ENCODE measurements at regions not wholly inside any gene's neighbourhood (a gene's known extent, or its start where the extent isn't known, plus 50 kb on each side); places are given as distances from the start of the nearest gene placed in this dataset.

DNA sequence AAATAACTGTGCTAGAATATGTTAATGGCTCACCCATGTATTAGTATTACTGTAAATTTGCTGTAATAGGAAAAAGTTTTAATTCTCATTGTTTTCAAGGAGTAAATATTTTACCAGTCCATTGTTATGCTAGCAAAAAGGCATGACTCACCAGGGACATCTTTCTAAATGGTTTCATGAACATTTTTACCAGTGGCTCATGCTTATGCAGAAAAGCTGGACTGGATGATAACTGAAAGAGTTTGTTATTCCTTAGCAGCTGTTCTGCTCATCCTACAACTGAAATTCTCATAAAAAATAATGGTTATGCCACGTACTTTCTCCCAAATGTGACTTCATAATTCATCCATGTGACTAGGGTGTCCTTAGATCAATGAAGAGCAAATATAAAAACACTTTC lies 111.9 kb upstream of the PCDH18 start:
- peaks cover 32% of the 10 kb centered on the region for H3K4me1 Mint-ChIP-seq (ENCODE audit: low read depth, unreplicated experiment)
- H3K9me3 Mint-ChIP-seq (ENCODE audit: unreplicated experiment) = no peaks in the 10 kb centered on the region
- TF ChIP-seq, protein P1, sequence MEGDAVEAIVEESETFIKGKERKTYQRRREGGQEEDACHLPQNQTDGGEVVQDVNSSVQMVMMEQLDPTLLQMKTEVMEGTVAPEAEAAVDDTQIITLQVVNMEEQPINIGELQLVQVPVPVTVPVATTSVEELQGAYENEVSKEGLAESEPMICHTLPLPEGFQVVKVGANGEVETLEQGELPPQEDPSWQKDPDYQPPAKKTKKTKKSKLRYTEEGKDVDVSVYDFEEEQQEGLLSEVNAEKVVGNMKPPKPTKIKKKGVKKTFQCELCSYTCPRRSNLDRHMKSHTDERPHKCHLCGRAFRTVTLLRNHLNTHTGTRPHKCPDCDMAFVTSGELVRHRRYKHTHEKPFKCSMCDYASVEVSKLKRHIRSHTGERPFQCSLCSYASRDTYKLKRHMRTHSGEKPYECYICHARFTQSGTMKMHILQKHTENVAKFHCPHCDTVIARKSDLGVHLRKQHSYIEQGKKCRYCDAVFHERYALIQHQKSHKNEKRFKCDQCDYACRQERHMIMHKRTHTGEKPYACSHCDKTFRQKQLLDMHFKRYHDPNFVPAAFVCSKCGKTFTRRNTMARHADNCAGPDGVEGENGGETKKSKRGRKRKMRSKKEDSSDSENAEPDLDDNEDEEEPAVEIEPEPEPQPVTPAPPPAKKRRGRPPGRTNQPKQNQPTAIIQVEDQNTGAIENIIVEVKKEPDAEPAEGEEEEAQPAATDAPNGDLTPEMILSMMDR (IDR thresholded peaks at IDR 0.05; ENCODE audit: partially characterized antibody, unreplicated experiment) = no peak
- no peaks in the 10 kb centered on the region for H3K36me3 Mint-ChIP-seq (ENCODE audit: unreplicated experiment)
- H3K27ac Mint-ChIP-seq (ENCODE audit: unreplicated experiment) = no peak overlapping the region
- no peak overlapping the region for H3K4me3 Mint-ChIP-seq (ENCODE audit: unreplicated experiment)
- H3K27me3 Mint-ChIP-seq (ENCODE audit: unreplicated experiment) = no peaks in the 10 kb centered on the region
- DNase-seq = no peak

- Mint-ChIP-seq H3K27me3 (ENCODE audit: unreplicated experiment) (no peaks in the 10 kb centered on the region), H3K4me1 (ENCODE audit: low read depth, unreplicated experiment) (peaks cover 32% of the 10 kb centered on the region), H3K36me3 (ENCODE audit: unreplicated experiment) (no peaks in the 10 kb centered on the region), H3K9me3 (ENCODE audit: unreplicated experiment) (no peaks in the 10 kb centered on the region), H3K27ac (ENCODE audit: unreplicated experiment) (peak overlapping the region; percentile 76), H3K4me3 (ENCODE audit: unreplicated experiment) (peak overlapping the region; percentile 28)
- TF ChIP-seq, protein P1 (IDR thresholded peaks at IDR 0.05; ENCODE audit: partially characterized antibody, unreplicated experiment) = no peak
- DNase-seq = no peak
These were observed 109.2 kb upstream of the PCDH18 start for GRCh38 chr4:137641544-137641943.

DNA sequence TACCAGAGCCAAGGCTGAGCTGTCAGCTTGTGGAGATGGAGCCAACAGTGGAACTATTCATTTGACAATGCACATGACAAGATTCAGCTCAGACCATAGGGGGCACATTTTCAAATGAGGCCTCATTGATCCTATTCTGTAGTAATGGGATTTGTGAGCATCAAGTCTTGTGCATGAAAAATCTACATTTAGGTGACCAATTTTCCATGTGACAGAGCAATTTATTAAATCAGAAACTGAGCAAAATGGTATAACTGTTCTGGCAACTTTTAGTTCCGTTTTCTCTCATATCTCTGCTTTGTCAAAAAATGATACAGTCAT lies 108.5 kb upstream of the PCDH18 start:
- H3K4me1 Mint-ChIP-seq (ENCODE audit: low read depth, unreplicated experiment) = peaks cover 35% of the 10 kb centered on the region

DNA sequence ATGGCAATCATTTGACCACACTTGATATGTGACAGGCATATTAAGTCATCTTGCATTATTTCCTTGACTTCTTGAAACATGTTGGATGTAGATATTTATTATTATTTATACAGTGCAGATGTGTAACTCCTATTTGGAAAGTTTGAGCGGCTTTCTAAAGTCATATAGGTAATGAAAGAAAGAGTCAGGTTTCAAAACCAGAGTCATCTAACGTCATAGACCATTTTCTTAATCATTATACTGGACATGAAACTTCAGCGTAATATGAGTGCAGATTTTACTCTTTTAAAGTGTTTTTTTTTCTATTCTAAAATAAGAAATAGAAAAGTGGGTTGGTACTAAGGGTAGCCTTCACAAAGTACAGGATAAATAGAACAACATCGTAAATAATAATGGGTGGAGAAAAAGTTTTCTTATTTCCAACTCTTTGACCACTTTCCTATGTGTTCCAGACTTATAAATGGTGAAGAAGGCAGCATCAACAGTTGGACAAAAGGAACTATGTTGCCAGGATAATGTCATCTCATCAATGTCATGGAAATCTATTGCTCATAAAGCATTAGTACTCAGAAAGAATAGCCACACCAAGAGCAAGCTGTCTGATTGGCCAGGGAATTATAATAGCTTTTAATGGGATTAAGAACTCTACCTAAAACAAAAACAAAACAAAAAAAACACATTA lies 108.0 kb upstream of the PCDH18 start:
- H3K36me3 Mint-ChIP-seq (ENCODE audit: unreplicated experiment) = no peaks in the 10 kb centered on the region
- no peaks in the 10 kb centered on the region for H3K27me3 Mint-ChIP-seq (ENCODE audit: unreplicated experiment)
- peaks cover 40% of the 10 kb centered on the region for H3K4me1 Mint-ChIP-seq (ENCODE audit: low read depth, unreplicated experiment)
- H3K9me3 Mint-ChIP-seq (ENCODE audit: unreplicated experiment) = peaks cover 1% of the 10 kb centered on the region
- H3K4me3 Mint-ChIP-seq (ENCODE audit: unreplicated experiment) = no peak overlapping the region
- TF ChIP-seq, protein P1 (IDR thresholded peaks at IDR 0.05; ENCODE audit: partially characterized antibody, unreplicated experiment) = no peak
- DNase-seq = no peak
- no peak overlapping the region for H3K27ac Mint-ChIP-seq (ENCODE audit: unreplicated experiment)

More for the DNA sequence above, 108.5 kb upstream of the PCDH18 start:
- TF ChIP-seq, protein P1 (IDR thresholded peaks at IDR 0.05; ENCODE audit: partially characterized antibody, unreplicated experiment) = no peak
- H3K4me3 Mint-ChIP-seq (ENCODE audit: unreplicated experiment) = no peak overlapping the region
- H3K27me3 Mint-ChIP-seq (ENCODE audit: unreplicated experiment) = no peaks in the 10 kb centered on the region
- H3K36me3 Mint-ChIP-seq (ENCODE audit: unreplicated experiment) = no peaks in the 10 kb centered on the region
- no peak overlapping the region for H3K27ac Mint-ChIP-seq (ENCODE audit: unreplicated experiment)
- H3K9me3 Mint-ChIP-seq (ENCODE audit: unreplicated experiment) = no peaks in the 10 kb centered on the region
- no peak for DNase-seq

DNA sequence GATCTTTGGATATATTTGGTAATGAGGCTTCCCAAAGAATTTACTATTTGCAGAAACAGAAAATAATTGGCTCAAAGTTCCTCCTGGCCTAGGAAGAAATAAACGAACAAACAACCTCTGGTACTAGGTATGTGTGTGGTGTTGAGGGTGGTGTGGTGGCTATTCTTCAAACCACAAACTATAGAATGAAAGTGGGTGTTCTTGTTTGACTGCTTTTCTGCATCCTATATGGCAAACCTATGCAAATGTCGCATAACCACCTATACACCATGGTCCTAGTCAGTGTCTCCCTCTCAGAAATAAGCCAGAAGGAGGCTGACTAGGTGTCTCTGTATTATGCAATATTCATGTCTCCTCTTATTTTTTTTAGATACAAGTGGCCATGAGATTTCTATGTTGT lies 106.6 kb upstream of the PCDH18 start:
- Mint-ChIP-seq H3K4me1 (ENCODE audit: low read depth, unreplicated experiment) (peaks cover 46% of the 10 kb centered on the region), H3K27ac (ENCODE audit: unreplicated experiment) (no peak overlapping the region), H3K36me3 (ENCODE audit: unreplicated experiment) (no peaks in the 10 kb centered on the region), H3K4me3 (ENCODE audit: unreplicated experiment) (no peak overlapping the region), H3K27me3 (ENCODE audit: unreplicated experiment) (peaks cover 2% of the 10 kb centered on the region), H3K9me3 (ENCODE audit: unreplicated experiment) (peaks cover 4% of the 10 kb centered on the region)
- DNase-seq = no peak
- TF ChIP-seq, protein P1 (IDR thresholded peaks at IDR 0.05; ENCODE audit: partially characterized antibody, unreplicated experiment) = no peak

All from glutamatergic neuron (in vitro differentiated cells).